ENCODE measurements at regions not wholly inside any gene's neighbourhood (a gene's known extent, or its start where the extent isn't known, plus 50 kb on each side); places are given as distances from the start of the nearest gene placed in this dataset.

DNA sequence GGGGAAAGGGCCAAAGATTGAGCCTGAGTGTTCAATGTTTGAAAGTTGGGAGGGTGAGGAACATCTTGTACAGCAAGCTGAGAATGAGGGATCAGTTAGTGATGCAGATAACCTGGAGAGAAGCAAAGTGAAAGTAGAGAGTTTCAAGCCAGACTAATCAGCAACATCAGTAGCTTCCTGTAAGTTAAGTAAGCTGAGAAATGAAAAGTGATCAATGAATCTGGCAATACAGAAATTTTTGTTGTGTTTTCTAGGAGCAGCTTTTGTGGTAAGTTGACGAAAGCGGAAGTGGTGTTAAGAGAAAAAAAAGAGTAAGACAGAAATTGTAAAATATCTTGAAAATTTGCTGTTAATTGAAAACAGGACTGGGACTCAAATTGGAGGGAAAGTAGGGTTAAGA lies 855.5 kb upstream of the MAP3K7 start:
- Histone ChIP-seq H3K4me1 (replicated peaks in 1 of 4; ENCODE audit: control insufficient read depth in 3 of 4, insufficient read depth in 4 of 4, low read length in 3 of 4) (peaks cover 0 to 4% (median 1%) of the 10 kb centered on the region in 4 experiments; a peak in 2 of 7 replicates), H3K23me2 (ENCODE audit: low read depth, low read length) (no peaks in the 10 kb centered on the region), H4K20me1 (replicated peaks in 1 of 2; ENCODE audit: control insufficient read depth in 1 of 2, insufficient read depth in 2 of 2, low read length in 2 of 2) (no peaks in the 10 kb centered on the region), H3K9ac (replicated peaks in 1 of 4; ENCODE audit: extremely low read depth in 1 of 4, low read depth in 3 of 4, low read length in 3 of 4) (no peak overlapping the region), H3K14ac (ENCODE audit: insufficient read length) (no peak overlapping the region), H3K4me2 (ENCODE audit: insufficient read depth in 1 of 2, low read depth in 2 of 2, low read length in 2 of 2) (no peak overlapping the region), H3K4me3 (ENCODE audit: extremely low read depth in 1 of 4, insufficient read depth in 2 of 4, low read depth in 3 of 4, low read length in 4 of 4) (no peak overlapping the region), H3K27ac (ENCODE audit: low read depth, low read length) (no peak overlapping the region), H3K23ac (ENCODE audit: insufficient read length) (no peak overlapping the region), H3K27me3 (replicated peaks in 1 of 4; ENCODE audit: control insufficient read depth in 3 of 4, extremely low read depth in 1 of 4, insufficient read depth in 3 of 4, low read length in 3 of 4) (no peaks in the 10 kb centered on the region), H3K56ac (replicated peaks; ENCODE audit: insufficient read length, low read depth, low read length) (no peak overlapping the region), H4K8ac (ENCODE audit: extremely low read depth, insufficient read depth, low read length) (no peak overlapping the region), H3K79me2 (ENCODE audit: control insufficient read depth in 1 of 2, insufficient read depth in 2 of 2, low read length in 2 of 2) (no peaks in the 10 kb centered on the region), H2BK120ac (replicated peaks; ENCODE audit: low read depth, low read length) (no peak overlapping the region), H4K5ac (ENCODE audit: insufficient read length, low read depth, low read length) (no peak overlapping the region), H3K18ac (ENCODE audit: extremely low read depth, low read length) (no peak overlapping the region), H2BK15ac (ENCODE audit: low read length) (no peak overlapping the region), H2BK5ac (ENCODE audit: low read depth, low read length) (no peak overlapping the region), H3K4ac (replicated peaks; ENCODE audit: insufficient read length, low read depth, low read length) (no peak overlapping the region), H3K79me1 (ENCODE audit: low read depth, low read length) (no peaks in the 10 kb centered on the region), H3K9me3 (ENCODE audit: insufficient read depth in 2 of 2, low read depth in 1 of 2, low read length in 1 of 2) (no peaks in the 10 kb centered on the region), H2BK12ac (ENCODE audit: low read depth, low read length) (no peak overlapping the region), H2AK5ac (ENCODE audit: low read depth, low read length) (no peak overlapping the region), H2AFZ (ENCODE audit: low read length) (no peak overlapping the region), H4K91ac (replicated peaks; ENCODE audit: insufficient read length, low read length) (no peak overlapping the region), H3K36me3 (ENCODE audit: control insufficient read depth in 2 of 4, insufficient read depth in 4 of 4, low read length in 3 of 4) (no peaks in the 10 kb centered on the region), H2BK20ac (ENCODE audit: low read length) (no peak overlapping the region)
- WGBS, 2 experiments (ENCODE audit: extremely low coverage in 1 of 2, insufficient coverage in 1 of 2, insufficient read length in 1 of 2, insufficient replicate concordance in 2 of 2, low coverage in 1 of 2, low lambda C conversion rate in 2 of 2, missing lambda C conversion rate in 1 of 2), result 79 to 100% methylated on average over 2 of the region's 2 CpGs
- no peak for DNase-seq (ENCODE audit: low read depth in 1 of 2, low spot score in 2 of 2)
- no peak for FAIRE-seq
- CTCF ChIA-PET (ENCODE audit: partially characterized antibody), result no interaction called here
- no peak for TF ChIP-seq SP1 (IDR thresholded peaks at IDR 0.05; ENCODE audit: low read depth, low read length)
- no peak for TF ChIP-seq SIN3A (conservative IDR thresholded peaks at IDR 0.05 in 1 of 2, IDR thresholded peaks at IDR 0.05 in 1 of 2; ENCODE audit: low read depth in 1 of 2, low read length in 2 of 2)
- no peak for TF ChIP-seq RBBP5 (IDR thresholded peaks at IDR 0.05; ENCODE audit: borderline replicate concordance, low read depth, low read length)
- no peak for TF ChIP-seq RNF2 (IDR thresholded peaks at IDR 0.05; ENCODE audit: borderline replicate concordance, low read depth, low read length, missing control alignments, poor library complexity, severe bottlenecking)
- TF ChIP-seq GABPA (IDR thresholded peaks at IDR 0.05; ENCODE audit: borderline replicate concordance, insufficient read depth, low read length), result no peak
- TF ChIP-seq KDM4A (IDR thresholded peaks at IDR 0.05; ENCODE audit: low read depth, low read length, severe bottlenecking), result no peak
- TF ChIP-seq POLR2AphosphoS5 (IDR thresholded peaks at IDR 0.05; ENCODE audit: low read depth, low read length), result no peak
- TF ChIP-seq, protein P1, sequence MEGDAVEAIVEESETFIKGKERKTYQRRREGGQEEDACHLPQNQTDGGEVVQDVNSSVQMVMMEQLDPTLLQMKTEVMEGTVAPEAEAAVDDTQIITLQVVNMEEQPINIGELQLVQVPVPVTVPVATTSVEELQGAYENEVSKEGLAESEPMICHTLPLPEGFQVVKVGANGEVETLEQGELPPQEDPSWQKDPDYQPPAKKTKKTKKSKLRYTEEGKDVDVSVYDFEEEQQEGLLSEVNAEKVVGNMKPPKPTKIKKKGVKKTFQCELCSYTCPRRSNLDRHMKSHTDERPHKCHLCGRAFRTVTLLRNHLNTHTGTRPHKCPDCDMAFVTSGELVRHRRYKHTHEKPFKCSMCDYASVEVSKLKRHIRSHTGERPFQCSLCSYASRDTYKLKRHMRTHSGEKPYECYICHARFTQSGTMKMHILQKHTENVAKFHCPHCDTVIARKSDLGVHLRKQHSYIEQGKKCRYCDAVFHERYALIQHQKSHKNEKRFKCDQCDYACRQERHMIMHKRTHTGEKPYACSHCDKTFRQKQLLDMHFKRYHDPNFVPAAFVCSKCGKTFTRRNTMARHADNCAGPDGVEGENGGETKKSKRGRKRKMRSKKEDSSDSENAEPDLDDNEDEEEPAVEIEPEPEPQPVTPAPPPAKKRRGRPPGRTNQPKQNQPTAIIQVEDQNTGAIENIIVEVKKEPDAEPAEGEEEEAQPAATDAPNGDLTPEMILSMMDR (IDR thresholded peaks at IDR 0.05; ENCODE audit: control extremely low read depth in 1 of 3, insufficient read depth in 1 of 3, low read depth in 1 of 3, low read length in 3 of 3), result no peak
- no peak for TF ChIP-seq GTF2F1 (IDR thresholded peaks at IDR 0.05; ENCODE audit: borderline replicate concordance, low read depth, low read length)
- TF ChIP-seq, protein P2, sequence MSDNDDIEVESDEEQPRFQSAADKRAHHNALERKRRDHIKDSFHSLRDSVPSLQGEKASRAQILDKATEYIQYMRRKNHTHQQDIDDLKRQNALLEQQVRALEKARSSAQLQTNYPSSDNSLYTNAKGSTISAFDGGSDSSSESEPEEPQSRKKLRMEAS (IDR thresholded peaks at IDR 0.05), result no peak
- no peak for TF ChIP-seq TEAD4 (IDR thresholded peaks at IDR 0.05; ENCODE audit: low read depth, low read length)
- POLR2A ChIA-PET (ENCODE audit: partially characterized antibody), result no interaction called here

Data from H1 (cell line).